H4 (cell line): ENCODE measurements at regions not wholly inside any gene's neighbourhood (a gene's known extent, or its start where the extent isn't known, plus 50 kb on each side); places are given as distances from the start of the nearest gene placed in this dataset.
"Not testable (repeated sequence)": the region's sequence is repeated elsewhere in the genome, so short reads cannot be mapped to it uniquely, and the experiment has no call there.

Source experiments
- DNase-seq: peaks from one replicate; pipeline ENCODE4 v3.0.0-alpha.2; 2015; ENCODE audit warnings: low spot score

GRCh38 chr4:57875829-57876392, 765.7 kb upstream of the IGFBP7 start:
- DNase-seq, result no peak

- DNase-seq, result no peak
Observed at GRCh38 chr4:57866468-57867171, 756.4 kb upstream of the IGFBP7 start.

DNA sequence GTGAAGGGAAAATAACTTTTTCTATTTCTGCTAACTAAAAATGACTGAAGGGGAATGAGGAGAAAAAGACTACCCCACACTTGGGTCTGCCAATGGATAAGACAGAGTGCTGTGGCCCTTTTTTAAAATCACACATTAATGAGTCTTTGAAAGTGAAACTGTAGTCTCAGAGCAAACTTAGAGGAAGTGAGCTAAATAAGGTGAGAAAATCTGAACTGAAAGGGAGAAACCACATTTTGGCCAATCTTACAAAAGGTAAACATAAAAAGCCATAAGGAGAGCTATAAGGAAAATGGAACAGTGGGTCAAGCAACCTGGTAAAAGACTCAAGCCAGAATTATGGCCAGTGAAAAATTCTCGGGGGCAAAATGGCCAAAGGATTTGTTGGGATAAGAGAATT, 755.1 kb upstream of the IGFBP7 start:
- DNase-seq, result no peak

DNA sequence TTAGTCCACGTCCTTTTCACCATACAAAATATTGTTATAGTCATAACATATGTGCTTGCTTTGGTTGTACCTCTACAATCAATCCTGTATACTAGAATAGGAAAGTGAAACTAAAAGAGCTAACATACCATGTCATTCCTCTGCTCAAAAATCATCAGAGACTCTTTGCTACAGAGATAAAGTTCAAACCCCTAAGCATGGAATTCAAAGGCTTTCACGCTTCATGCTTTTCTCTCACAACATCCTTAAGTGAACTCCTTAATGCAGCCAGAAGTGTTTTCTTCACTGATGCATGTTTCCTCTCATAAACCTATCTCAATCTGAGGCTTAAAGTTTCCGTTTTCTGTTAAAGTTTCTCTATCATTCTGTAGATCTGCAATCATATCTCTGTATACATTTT, 744.6 kb upstream of the IGFBP7 start:
- no peak for DNase-seq

DNA sequence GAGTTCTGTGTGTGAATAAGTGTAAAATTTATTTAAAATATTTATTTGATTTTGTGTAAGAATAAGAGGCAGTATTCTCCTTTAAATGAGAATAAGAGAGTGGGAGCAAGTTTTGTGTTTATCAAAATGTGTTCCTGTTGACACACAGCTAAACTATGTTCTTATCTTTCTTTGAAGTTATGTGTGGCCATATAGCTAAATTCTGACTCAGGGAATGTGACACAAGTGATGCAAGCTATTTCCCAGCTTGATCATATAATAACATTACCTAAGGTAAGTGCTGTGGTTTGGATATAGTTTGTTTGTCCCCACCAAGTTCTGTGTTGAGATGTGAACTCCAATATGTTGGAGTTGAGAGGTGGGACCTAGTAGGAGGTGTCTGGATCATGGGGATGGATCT, 740.0 kb upstream of the IGFBP7 start:
- DNase-seq, result no peak

- DNase-seq, result no peak
Observed at GRCh38 chr4:57832083-57832482, 721.9 kb upstream of the IGFBP7 start.

- no peak for DNase-seq
Observed at GRCh38 chr4:57789666-57790065, 679.5 kb upstream of the IGFBP7 start.

- DNase-seq, result no peak
Observed at GRCh38 chr4:57777876-57778275, 667.7 kb upstream of the IGFBP7 start.

DNA sequence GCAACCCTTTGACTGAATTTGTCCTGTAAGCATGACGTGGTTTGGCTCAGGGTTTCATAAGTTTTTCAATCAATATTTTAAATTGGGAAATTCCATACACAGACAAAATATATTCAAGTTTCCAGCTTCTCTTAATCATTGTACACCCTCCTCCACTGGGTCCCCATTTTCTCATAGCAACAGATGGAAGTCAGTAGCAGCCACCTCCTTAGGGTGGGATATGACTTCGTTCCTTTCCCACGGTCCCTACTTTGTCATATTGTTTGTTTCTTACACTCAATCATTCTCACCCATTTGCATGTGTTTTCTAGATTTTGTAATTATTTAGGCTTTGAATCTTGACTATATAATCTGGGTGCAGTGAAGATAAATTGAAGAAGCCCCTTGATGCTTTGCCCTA, 664.5 kb upstream of the IGFBP7 start:
- DNase-seq, result no peak

GRCh38 chr4:57774171-57774570, 664.0 kb upstream of the IGFBP7 start:
- DNase-seq, result no peak

GRCh38 chr4:57766341-57766740, 656.2 kb upstream of the IGFBP7 start:
- DNase-seq, result no peak

- DNase-seq, result no peak
Observed at GRCh38 chr4:57764856-57765255, 654.7 kb upstream of the IGFBP7 start.

GRCh38 chr4:57763070-57763469, 652.9 kb upstream of the IGFBP7 start:
- DNase-seq, result no peak

DNA sequence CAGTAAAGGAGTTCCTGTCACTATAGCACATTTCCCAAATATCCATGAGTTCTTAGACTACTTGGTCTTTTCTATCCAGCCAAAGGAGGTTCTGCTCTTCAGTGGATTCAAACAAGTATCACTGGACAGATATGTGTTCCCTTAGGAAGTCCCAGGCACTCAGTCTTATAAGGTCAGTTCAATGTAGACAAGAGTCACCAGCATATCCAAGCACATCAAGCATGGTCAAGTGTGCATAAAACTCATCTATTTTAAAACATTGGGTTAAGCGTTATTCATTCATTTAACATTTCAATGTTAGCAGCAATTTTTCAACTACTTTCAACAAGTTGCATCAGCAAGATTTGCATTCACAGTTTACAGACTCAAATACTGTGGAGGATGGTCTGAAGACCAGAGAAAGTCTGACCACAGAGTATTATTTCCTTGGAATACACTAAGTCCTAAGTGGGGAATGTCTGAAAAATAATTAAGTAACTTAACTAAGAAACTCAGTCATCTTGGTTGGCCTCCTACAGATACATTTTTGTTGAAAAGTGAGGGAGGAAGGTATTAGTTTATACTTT, 630.5 kb upstream of the IGFBP7 start:
- DNase-seq, result no peak

- no peak for DNase-seq
Observed at GRCh38 chr4:57736781-57737180, 626.6 kb upstream of the IGFBP7 start.

DNA sequence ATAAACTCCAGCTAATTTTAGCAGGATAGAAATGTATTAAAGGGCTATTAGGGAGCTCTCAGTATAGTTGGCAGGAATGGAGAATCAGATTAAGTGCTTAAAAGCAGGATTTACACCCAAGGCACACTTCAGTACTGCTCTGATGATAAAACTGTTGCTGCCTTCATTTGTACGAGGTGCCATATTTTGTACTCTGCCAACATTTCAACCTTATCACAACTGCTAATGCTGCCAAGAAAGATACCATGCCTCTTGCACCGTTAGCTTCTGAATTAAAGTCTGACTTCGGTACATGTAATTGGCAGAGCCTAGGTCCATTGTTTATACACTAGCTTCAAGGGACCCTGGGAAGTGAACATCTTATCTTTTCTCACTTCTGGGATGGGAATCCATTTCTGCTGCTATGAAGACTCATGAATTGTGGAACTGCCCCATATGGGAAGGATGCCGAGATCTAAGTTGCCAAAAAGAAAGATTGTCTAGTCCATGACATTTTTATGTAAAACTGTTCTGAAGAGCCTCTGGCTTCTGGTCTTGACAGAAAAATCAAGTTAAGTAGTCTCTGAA, 624.0 kb upstream of the IGFBP7 start:
- no peak for DNase-seq

GRCh38 chr4:57729775-57730570, 619.8 kb upstream of the IGFBP7 start:
- not testable (repeated sequence) for DNase-seq

- no peak for DNase-seq
Observed at GRCh38 chr4:57726154-57726553, 616.0 kb upstream of the IGFBP7 start.

- DNase-seq, result no peak
Observed at GRCh38 chr4:57719456-57719855, 609.3 kb upstream of the IGFBP7 start.

- DNase-seq, result not testable (repeated sequence)
Observed at GRCh38 chr4:57714313-57714712, 604.1 kb upstream of the IGFBP7 start.

DNA sequence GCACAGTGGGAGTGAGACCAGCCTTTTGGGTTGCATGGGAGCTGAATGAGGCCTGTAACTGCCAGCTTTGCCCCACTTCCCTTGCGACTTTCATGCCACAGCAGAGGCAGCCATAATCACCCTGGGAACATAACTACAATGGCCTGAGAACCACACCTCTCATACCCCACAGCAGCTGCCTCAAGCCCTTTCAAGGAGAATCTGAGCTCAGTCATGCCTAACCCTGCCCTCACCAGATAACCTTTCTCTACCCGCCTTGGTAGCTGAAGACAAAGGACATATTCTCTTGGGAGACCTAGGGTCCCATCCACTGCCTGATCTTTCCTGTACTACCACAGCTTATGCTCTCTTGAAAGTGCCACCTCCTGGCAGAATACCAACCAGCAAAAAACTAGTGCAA, 599.9 kb upstream of the IGFBP7 start:
- DNase-seq, result no peak

DNA sequence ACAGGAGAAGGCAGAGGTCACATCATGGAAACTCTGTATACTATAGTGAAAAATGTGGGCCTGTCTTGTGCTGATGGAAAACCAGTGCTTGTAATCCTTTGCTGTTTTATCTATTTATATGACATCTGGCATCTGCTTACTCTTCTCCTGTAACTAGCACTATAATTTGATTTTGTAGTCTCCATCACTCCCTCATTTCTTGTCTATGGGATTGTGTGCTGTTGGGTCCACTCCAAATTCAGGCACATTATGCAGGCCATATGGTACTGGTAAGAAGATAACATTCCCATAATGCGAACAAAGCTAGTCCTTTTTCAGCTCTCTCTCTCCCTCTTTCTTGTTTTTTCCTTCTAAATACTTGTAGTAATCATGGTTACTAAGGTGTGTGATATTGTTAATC, 581.2 kb upstream of the IGFBP7 start:
- DNase-seq, result no peak
